ENCODE measurements at regions not wholly inside any gene's neighbourhood (a gene's known extent, or its start where the extent isn't known, plus 50 kb on each side); places are given as distances from the start of the nearest gene placed in this dataset.

DNA sequence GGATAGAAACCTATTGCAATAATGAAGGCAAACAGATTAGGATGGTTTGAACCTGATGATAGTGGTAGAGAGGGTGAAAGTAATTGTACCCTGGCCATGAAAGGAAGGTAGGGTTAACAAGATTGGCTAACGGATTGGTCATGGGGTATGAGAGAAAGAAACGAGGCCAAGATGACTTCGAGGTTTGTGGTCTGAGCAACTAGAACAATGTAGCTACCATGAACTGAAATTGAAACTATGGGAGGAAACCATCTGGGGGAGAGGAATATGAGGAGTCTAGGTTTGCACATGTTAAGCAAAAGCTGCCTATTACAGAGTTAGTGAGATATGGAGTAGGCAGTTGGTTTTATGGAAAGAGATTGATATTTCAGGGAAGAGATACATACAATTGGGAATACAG is 406.0 kb downstream of the PRELID2 start (continued):
- TF ChIP-seq, protein P1, sequence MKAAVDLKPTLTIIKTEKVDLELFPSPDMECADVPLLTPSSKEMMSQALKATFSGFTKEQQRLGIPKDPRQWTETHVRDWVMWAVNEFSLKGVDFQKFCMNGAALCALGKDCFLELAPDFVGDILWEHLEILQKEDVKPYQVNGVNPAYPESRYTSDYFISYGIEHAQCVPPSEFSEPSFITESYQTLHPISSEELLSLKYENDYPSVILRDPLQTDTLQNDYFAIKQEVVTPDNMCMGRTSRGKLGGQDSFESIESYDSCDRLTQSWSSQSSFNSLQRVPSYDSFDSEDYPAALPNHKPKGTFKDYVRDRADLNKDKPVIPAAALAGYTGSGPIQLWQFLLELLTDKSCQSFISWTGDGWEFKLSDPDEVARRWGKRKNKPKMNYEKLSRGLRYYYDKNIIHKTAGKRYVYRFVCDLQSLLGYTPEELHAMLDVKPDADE (IDR thresholded peaks at IDR 0.05) = no peak
- no peak for TF ChIP-seq JUNB (IDR thresholded peaks at IDR 0.05; ENCODE audit: unreplicated experiment)

DNA sequence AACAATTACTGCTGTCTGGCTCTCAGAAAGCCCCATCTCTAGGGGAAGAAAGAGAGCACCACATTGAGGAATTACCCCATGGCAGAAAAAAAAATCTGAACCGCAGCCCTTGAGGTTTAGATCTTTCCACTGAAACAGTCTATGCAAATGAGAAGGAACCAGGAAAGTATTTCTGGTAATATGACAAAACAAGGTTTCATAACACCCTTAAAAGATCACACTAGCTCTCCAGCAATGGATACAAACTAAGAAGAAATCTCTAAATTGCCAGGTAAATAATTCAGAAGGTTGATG is 427.1 kb downstream of the PRELID2 start:
- Histone ChIP-seq H4K20me1 (replicated peaks; ENCODE audit: insufficient read depth) (no peaks in the 10 kb centered on the region), H3K27me3 (ENCODE audit: insufficient read depth) (no peaks in the 10 kb centered on the region), H2AFZ (no peak overlapping the region), H3K79me2 (replicated peaks; ENCODE audit: insufficient read depth) (no peaks in the 10 kb centered on the region), H3K36me3 (ENCODE audit: insufficient read depth) (peaks cover 3% of the 10 kb centered on the region), H3K4me3 (no peak overlapping the region), H3F3A (replicated peaks; ENCODE audit: low read depth) (no peaks in the 10 kb centered on the region), H3K4me2 (no peak overlapping the region), H3K27ac (ENCODE audit: low read depth) (no peak overlapping the region), H3K9me2 (ENCODE audit: insufficient read depth) (0 out of 2 replicates have a peak, but pooled peaks cover 3% of the 10 kb centered on the region), H3K4me1 (ENCODE audit: insufficient read depth) (no peaks in the 10 kb centered on the region)
- ATAC-seq (no peak), DNase-seq (ENCODE audit: low spot score) (no peak)
- TF ChIP-seq STAT1 (IDR thresholded peaks at IDR 0.05; ENCODE audit: unreplicated experiment) (no peak), NANOG (IDR thresholded peaks at IDR 0.05; ENCODE audit: borderline replicate concordance) (no peak), EZH2phosphoT487 (IDR thresholded peaks at IDR 0.05; ENCODE audit: unreplicated experiment) (no peak), ZNF114 (CRISPR knock-in tag; IDR thresholded peaks at IDR 0.05) (no peak), ZNF462 (CRISPR knock-in tag; IDR thresholded peaks at IDR 0.05) (no peak), CREB1 (CRISPR knock-in tag; IDR thresholded peaks at IDR 0.05; ENCODE audit: low read depth) (no peak), JUNB (IDR thresholded peaks at IDR 0.05; ENCODE audit: unreplicated experiment) (no peak), ZNF331 (CRISPR knock-in tag; IDR thresholded peaks at IDR 0.05; ENCODE audit: low read depth) (no peak), POLR2AphosphoS5 (IDR thresholded peaks at IDR 0.05; ENCODE audit: low read depth) (no peak)
- TF ChIP-seq, protein P1 (IDR thresholded peaks at IDR 0.05) = no peak
- TF ChIP-seq, protein P2, sequence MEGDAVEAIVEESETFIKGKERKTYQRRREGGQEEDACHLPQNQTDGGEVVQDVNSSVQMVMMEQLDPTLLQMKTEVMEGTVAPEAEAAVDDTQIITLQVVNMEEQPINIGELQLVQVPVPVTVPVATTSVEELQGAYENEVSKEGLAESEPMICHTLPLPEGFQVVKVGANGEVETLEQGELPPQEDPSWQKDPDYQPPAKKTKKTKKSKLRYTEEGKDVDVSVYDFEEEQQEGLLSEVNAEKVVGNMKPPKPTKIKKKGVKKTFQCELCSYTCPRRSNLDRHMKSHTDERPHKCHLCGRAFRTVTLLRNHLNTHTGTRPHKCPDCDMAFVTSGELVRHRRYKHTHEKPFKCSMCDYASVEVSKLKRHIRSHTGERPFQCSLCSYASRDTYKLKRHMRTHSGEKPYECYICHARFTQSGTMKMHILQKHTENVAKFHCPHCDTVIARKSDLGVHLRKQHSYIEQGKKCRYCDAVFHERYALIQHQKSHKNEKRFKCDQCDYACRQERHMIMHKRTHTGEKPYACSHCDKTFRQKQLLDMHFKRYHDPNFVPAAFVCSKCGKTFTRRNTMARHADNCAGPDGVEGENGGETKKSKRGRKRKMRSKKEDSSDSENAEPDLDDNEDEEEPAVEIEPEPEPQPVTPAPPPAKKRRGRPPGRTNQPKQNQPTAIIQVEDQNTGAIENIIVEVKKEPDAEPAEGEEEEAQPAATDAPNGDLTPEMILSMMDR (conservative IDR thresholded peaks at IDR 0.05; ENCODE audit: low read depth in 2 of 2) = no peak
- TF ChIP-seq, protein P3, sequence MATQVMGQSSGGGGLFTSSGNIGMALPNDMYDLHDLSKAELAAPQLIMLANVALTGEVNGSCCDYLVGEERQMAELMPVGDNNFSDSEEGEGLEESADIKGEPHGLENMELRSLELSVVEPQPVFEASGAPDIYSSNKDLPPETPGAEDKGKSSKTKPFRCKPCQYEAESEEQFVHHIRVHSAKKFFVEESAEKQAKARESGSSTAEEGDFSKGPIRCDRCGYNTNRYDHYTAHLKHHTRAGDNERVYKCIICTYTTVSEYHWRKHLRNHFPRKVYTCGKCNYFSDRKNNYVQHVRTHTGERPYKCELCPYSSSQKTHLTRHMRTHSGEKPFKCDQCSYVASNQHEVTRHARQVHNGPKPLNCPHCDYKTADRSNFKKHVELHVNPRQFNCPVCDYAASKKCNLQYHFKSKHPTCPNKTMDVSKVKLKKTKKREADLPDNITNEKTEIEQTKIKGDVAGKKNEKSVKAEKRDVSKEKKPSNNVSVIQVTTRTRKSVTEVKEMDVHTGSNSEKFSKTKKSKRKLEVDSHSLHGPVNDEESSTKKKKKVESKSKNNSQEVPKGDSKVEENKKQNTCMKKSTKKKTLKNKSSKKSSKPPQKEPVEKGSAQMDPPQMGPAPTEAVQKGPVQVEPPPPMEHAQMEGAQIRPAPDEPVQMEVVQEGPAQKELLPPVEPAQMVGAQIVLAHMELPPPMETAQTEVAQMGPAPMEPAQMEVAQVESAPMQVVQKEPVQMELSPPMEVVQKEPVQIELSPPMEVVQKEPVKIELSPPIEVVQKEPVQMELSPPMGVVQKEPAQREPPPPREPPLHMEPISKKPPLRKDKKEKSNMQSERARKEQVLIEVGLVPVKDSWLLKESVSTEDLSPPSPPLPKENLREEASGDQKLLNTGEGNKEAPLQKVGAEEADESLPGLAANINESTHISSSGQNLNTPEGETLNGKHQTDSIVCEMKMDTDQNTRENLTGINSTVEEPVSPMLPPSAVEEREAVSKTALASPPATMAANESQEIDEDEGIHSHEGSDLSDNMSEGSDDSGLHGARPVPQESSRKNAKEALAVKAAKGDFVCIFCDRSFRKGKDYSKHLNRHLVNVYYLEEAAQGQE (IDR thresholded peaks at IDR 0.05; ENCODE audit: unreplicated experiment) = no peak
- Mint-ChIP-seq H3K9me3 (peaks cover 70% of the 10 kb centered on the region), H3K36me3 (ENCODE audit: low read depth) (peaks cover 43% of the 10 kb centered on the region), H3K27me3 (ENCODE audit: insufficient read depth, low read depth, poor library complexity) (peaks cover 3% of the 10 kb centered on the region), H3K4me1 (peaks cover 5% of the 10 kb centered on the region; the same call in 1 of the 3 replicates), H3K27ac (no peak overlapping the region), H3K4me3 (no peak overlapping the region)

Data from GM23338 (cell line).